ENCODE measurements at regions not wholly inside any gene's neighbourhood (a gene's known extent, or its start where the extent isn't known, plus 50 kb on each side); places are given as distances from the start of the nearest gene placed in this dataset.
A peak's percentile ranks its signal among the peaks of the same experiment; 100 is the strongest.
"Not testable (repeated sequence)": the region's sequence is repeated elsewhere in the genome, so short reads cannot be mapped to it uniquely, and the experiment has no call there.

DNA sequence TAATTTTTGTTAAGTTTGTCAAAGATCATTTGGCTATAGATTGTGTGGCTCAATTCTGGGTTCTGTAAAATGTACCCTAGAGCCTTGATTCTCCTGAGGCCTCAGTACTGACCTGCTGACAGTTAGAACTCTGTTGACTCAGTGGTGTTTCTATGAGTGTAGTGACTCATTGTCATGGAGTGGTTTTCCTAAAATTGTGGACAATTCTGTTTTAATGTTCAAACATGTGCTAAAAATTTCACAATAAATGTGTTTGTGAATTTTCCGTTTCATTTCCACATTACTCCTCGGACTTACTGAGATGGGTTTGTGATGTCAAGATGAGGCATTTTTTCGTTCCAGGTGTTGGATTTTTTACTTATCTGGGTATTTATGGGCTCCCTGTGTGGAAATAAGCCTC lies 695.9 kb downstream of the TMEM121 start:
- no peak overlapping the region for H3K27ac ChIP-seq
- ChIA-PET POLR2A (ENCODE audit: low non-redundant PET) (no interaction called here), CTCF (no interaction called here)
- TF ChIP-seq, protein P1, sequence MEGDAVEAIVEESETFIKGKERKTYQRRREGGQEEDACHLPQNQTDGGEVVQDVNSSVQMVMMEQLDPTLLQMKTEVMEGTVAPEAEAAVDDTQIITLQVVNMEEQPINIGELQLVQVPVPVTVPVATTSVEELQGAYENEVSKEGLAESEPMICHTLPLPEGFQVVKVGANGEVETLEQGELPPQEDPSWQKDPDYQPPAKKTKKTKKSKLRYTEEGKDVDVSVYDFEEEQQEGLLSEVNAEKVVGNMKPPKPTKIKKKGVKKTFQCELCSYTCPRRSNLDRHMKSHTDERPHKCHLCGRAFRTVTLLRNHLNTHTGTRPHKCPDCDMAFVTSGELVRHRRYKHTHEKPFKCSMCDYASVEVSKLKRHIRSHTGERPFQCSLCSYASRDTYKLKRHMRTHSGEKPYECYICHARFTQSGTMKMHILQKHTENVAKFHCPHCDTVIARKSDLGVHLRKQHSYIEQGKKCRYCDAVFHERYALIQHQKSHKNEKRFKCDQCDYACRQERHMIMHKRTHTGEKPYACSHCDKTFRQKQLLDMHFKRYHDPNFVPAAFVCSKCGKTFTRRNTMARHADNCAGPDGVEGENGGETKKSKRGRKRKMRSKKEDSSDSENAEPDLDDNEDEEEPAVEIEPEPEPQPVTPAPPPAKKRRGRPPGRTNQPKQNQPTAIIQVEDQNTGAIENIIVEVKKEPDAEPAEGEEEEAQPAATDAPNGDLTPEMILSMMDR (conservative IDR thresholded peaks at IDR 0.05; ENCODE audit: low read depth): no peak
- DNase-seq (ENCODE audit: low spot score): no peak

DNA sequence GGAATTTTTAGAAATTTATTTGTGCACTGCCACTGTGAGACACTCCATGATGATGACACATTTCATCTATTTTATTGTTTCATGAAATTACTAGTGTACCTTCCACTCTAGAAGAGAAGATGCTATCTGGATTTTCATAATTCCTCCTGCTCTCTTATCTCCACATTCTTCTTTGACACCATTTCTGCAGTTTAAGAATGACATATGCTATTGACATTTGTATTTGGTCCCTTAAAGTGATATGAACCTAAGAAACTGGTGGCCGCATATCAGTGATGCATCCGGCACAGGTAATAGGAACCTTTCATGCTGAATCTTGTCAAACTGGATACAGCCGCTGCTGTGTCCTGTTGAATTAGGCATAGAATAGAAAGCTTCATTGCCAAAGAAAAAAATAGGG lies 696.3 kb downstream of the TMEM121 start:
- H3K27ac ChIP-seq: no peak overlapping the region
- TF ChIP-seq, protein P1 (conservative IDR thresholded peaks at IDR 0.05; ENCODE audit: low read depth): no peak
- ChIA-PET CTCF (no interaction called here), POLR2A (ENCODE audit: low non-redundant PET) (no interaction called here)
- no peak for DNase-seq (ENCODE audit: low spot score)

DNA sequence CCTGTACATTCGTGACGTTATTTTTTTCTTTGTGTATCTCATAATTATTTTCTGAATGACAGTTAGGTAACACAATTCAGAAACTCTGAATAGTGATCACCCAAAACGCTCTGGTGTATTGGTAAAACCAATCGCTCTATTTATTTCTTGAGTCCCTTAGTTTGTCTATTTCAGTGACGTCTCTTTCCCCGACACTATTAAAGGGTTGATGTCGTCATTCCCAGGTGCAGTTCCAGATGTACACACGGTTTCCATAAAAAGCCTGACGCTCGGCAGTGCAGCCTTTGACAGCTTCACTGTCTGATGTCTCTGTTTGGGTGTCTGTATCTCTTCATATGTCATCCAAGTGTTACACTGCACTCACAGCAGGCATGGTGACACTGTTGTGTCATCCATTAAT lies 701.4 kb downstream of the TMEM121 start:
- TF ChIP-seq, protein P1 (conservative IDR thresholded peaks at IDR 0.05; ENCODE audit: low read depth): no peak
- CTCF ChIA-PET: no interaction called here
- DNase-seq (ENCODE audit: low spot score): no peak
- POLR2A ChIA-PET (ENCODE audit: low non-redundant PET): no interaction called here
- H3K27ac ChIP-seq: no peak overlapping the region

DNA sequence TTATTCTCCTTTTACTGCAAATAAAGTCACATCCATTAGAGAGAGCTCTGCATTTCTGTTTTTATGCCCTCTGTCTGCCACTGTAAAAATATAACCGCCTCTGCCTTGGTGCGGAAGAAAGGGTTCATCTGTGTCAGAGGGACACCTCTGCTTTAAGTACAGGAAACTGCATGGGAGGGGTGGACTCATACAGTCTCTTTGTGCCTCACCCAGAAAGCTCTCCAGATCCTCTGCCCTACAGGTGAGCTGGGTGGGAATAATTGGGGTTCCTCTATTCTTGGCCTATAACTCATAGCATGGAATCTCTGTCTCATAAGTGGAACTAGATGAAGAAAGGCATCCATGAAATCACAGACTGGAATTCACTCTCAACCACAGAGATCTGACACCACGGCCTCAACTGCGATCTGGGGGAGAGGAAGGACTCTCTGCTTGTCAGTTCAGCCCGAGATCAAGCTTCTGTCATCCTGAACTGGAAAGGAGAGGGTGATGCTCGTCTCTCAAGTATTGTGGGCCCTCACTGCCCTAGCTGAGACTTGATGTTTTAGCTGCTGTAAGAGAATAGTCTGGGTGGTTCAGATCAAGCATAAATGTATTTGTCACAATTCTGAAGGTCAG lies 702.3 kb downstream of the TMEM121 start:
- H3K27ac ChIP-seq: no peak overlapping the region
- ChIA-PET POLR2A (ENCODE audit: low non-redundant PET) (no interaction called here), CTCF (interaction anchor here (0.7 kb wide), 1 partner anchor 65 kb away, joined by 3 read pairs; no protein-coding TSS in a partner anchor)
- DNase-seq (ENCODE audit: low spot score): no peak
- TF ChIP-seq, protein P1 (conservative IDR thresholded peaks at IDR 0.05; ENCODE audit: low read depth): no peak

DNA sequence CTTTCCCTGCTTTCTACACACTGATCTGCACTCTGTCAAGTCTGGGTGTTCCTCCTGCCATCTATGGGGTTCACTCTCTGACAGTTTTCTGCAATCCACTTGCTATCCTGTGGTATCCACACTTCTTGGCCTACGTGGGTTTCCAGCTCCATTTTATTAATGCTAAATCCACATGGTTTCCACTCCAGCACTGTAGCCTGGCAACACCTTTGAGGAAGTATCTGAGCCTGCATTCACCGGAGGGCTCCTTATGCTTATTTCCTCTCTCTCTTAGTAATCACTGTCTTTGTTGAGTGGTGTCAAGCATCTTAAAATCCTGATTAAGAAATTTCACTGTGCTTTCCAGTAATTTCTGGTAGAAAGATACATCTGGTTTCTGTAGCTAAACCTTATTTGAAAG lies 703.7 kb downstream of the TMEM121 start:
- ChIA-PET CTCF (no interaction called here), POLR2A (ENCODE audit: low non-redundant PET) (no interaction called here)
- no peak overlapping the region for H3K27ac ChIP-seq
- TF ChIP-seq, protein P1 (conservative IDR thresholded peaks at IDR 0.05; ENCODE audit: low read depth): no peak
- no peak for DNase-seq (ENCODE audit: low spot score)

DNA sequence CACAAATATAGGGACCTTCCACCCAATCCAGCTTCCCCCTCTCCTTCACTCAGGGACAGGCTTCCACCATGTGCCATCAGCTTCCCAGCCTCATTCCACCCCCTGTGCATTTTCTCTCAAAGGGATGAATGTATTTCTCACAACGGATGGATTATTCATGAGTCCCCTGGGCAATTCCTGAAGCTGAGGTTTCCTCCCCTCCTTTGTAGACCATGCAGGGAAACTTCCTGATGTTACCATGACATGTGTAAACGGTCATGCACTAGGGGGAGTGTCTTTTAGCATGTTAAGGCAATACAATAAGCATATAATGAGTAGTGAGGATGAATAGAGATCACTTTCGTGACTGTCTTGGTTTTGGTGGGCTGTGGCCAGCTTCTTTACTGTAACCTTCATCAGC lies 706.8 kb downstream of the TMEM121 start:
- CTCF ChIA-PET: interaction anchor here (0.7 kb wide), 1 partner anchor 60 kb away, joined by 3 read pairs; no protein-coding TSS in a partner anchor
- H3K27ac ChIP-seq; DNase-seq (ENCODE audit: low spot score); POLR2A ChIA-PET (ENCODE audit: low non-redundant PET): not testable (repeated sequence)

DNA sequence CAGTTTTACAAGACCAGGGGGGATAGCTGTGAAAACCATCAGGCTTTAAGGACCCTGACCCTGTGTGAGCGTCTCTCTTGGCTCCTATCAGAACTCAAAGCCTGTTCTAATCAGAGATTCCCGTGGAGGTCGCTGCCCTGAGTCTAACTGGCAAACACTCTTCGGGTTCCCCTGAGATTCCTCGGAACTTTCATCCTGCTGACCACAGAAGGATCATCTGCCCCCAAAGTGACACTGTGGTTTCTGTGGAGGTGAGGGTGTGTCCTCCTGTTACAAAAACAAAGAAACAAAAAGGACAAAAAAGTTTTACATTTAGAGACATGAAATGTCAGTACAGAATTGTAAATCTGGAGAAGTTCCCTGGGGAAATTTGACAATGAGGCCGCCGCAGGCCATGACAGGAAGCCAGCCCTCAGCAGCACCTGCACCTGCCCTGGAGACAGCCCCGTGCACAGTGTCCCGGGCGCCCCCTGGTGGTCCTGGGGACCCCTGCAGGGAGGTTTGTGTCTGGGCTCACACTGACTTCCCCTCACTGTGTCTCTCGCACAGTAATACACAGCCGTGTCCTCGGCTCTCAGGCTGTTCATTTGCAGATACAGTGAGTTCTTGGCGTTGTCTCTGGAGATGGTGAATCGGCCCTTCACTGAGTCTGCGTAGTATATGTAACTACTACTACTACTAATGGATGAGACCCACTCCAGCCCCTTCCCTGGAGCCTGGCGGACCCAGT lies 708.3 kb downstream of the TMEM121 start:
- TF ChIP-seq, protein P1 (conservative IDR thresholded peaks at IDR 0.05; ENCODE audit: low read depth): peak; percentile 56
- DNase-seq (ENCODE audit: low spot score); H3K27ac ChIP-seq; POLR2A ChIA-PET (ENCODE audit: low non-redundant PET); CTCF ChIA-PET: not testable (repeated sequence)
